GM21515 (cell line): ENCODE measurements at regions not wholly inside any gene's neighbourhood (a gene's known extent, or its start where the extent isn't known, plus 50 kb on each side); places are given as distances from the start of the nearest gene placed in this dataset.
"Not testable (repeated sequence)": the region's sequence is repeated elsewhere in the genome, so short reads cannot be mapped to it uniquely, and the experiment has no call there.

ENCODE experiments used
- ATAC-seq: cut with Tn5 transposase; IDR thresholded peaks from one replicate; pipeline ENCODE4 v1.9.1; 2021; ENCODE audit not compliant: unreplicated experiment

- ATAC-seq: no peak
These were observed 155.5 kb downstream of the BUB3 start for GRCh38 chr10:123309731-123310130.

GRCh38 chr10:123316776-123317175 lies 162.6 kb downstream of the BUB3 start:
- ATAC-seq: no peak

GRCh38 chr10:123318516-123318915 lies 164.3 kb downstream of the BUB3 start:
- no peak for ATAC-seq

- no peak for ATAC-seq
These were observed 165.9 kb downstream of the BUB3 start for GRCh38 chr10:123320091-123320490.

GRCh38 chr10:123323884-123324283 lies 169.7 kb downstream of the BUB3 start:
- ATAC-seq: no peak

- ATAC-seq: no peak
These were observed 171.5 kb downstream of the BUB3 start for GRCh38 chr10:123325663-123326190.

- ATAC-seq: no peak
These were observed 172.5 kb downstream of the BUB3 start for GRCh38 chr10:123326674-123327073.

- ATAC-seq: peak; percentile 84
These were observed 173.2 kb downstream of the BUB3 start for GRCh38 chr10:123327450-123327849.

GRCh38 chr10:123327896-123328295 lies 173.7 kb downstream of the BUB3 start:
- ATAC-seq: no peak

GRCh38 chr10:123331438-123331837 lies 177.2 kb downstream of the BUB3 start:
- ATAC-seq: no peak

- ATAC-seq: no peak
These were observed 192.4 kb downstream of the BUB3 start for GRCh38 chr10:123346581-123346980.

GRCh38 chr10:123348691-123349572 lies 194.7 kb downstream of the BUB3 start:
- no peak for ATAC-seq

GRCh38 chr10:123351715-123352114 lies 197.5 kb downstream of the BUB3 start:
- ATAC-seq: no peak

- ATAC-seq: no peak
These were observed 200.3 kb downstream of the BUB3 start for GRCh38 chr10:123354521-123354920.

GRCh38 chr10:123355748-123356481 lies 201.7 kb downstream of the BUB3 start:
- ATAC-seq: no peak

GRCh38 chr10:123356799-123357198 lies 202.6 kb downstream of the BUB3 start:
- no peak for ATAC-seq

GRCh38 chr10:123357421-123357930 lies 203.3 kb downstream of the BUB3 start:
- ATAC-seq: no peak

GRCh38 chr10:123359539-123359938 lies 205.3 kb downstream of the BUB3 start:
- ATAC-seq: no peak

GRCh38 chr10:123361832-123362231 lies 207.6 kb downstream of the BUB3 start:
- no peak for ATAC-seq

GRCh38 chr10:123367195-123367594 lies 213.0 kb downstream of the BUB3 start:
- no peak for ATAC-seq

- ATAC-seq: not testable (repeated sequence)
These were observed 217.4 kb downstream of the BUB3 start for GRCh38 chr10:123371626-123372025.

GRCh38 chr10:123373591-123373990 lies 219.4 kb downstream of the BUB3 start:
- ATAC-seq: no peak
